COR-L47 (cell line): ENCODE measurements at regions not wholly inside any gene's neighbourhood (a gene's known extent, or its start where the extent isn't known, plus 50 kb on each side); places are given as distances from the start of the nearest gene placed in this dataset.

Experiments
- DNase-seq: peaks from one replicate; lab custom pipeline; 2025; lab: John Stamatoyannopoulos, UW

DNA sequence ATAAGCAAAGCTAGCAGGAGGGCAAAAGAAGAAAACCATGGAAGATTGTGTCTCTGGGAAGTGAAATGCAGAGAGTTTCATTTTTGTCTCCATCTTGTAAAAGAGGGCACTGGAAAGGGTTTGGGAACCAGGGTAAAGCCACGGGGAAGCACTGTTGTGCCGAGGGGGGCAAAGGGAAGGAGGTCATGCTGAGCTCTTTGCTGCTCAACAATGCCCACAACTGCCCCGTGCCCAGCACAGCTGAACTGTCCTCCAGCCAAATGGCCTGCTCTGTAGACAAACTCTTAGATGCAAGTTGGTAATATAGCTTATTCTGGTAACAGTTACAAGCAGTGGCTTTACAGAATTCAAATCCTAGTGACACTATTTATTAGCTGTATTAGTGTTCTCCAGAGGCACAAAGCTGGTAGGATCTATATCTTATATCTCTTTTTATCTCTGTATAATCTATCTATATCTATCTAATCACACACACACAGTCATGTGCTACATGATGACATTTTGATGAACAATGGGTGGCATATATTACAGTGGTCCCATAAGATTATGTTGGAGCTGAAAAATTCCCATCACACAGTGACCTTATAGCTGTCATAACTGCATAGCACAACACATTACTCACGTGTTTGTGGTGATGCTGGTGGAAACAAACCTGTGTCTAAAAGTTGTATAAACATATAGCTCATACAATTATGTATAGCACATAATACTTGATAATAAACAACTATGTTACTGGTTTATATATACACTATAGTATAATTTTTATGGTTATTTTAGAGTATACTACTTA lies 203.4 kb upstream of the DDHD1 start:
- no peak for DNase-seq

DNA sequence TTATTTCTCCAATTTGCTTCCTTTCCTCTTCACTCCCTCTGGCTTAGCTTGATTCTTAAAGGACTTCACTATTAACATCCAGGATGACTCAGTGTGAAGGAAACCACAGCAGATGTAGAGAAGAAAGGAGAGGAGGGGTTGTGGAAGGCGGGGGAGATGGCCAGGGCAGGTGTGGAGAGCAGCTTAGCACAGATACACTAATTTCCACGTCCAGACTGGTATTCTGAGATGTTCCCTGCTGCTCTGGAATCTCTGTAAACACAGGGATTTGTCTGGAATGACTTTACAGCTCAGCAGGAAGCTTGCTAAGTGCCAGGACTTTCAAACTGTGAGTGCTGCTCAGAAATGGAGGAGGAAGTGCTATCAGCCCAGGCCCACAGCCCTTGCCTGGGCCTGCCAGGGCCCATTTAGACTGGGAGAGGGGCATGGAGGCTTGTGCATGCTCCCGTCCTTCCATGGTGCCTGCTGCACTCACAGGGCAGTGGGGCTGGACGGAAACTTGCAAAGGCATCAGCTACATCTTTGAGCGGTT lies 202.5 kb upstream of the DDHD1 start:
- peak; percentile 43 for DNase-seq

DNA sequence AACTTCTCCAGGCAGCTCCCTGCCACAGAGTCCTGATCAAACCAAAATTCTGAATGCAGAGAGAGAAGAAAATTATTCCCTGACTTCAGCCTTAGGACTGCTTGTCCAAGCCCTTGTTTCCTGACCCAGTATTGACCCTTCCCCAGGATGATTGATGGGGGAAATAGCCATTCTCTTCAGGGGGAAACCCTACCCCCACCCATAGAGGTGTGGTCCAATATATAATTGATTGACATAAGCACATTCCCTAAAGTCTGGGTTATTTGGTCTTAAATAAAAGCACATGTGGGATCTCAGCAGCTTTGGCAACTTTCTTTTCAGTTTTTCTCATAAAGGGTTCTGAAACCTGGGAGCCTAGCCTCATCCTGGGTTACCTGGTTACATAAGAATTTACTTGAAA lies 201.2 kb upstream of the DDHD1 start:
- DNase-seq: no peak

DNA sequence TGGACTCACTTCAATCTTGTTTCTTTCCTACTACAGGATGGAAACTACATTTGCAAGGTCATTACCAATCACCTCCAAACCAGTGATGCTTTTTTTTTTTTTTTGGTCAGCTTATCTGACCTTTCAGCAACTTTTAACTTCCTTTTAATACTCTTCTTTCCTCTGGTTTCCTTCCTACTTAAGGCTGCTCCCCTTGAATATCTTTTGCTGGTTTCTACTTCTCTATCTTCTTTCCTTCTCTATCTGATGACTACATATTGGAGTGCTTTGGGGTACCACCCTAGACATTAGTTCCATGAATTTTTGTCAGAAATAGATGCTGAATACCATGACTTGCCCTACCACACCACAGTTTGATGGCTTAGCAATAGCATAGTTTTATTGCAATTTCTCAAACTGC lies 197.7 kb upstream of the DDHD1 start:
- no peak for DNase-seq

DNA sequence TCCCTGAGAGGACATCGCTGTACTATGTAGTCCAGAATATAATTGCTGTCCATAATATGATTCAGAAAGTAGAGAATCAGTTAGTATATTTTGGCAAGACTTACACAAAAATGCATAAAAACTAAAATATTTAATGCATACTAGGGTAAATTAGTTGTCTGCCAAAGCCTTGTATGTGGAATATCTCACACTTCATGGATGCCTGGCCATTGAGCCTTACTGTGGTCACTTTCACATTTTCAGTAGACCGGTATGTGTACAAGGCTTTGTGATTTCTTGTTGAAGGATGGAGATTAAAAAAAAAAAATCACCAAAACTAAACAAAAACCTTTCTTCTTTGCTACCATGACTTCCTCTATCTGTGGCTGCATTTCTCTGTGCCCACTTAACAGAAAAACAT lies 197.3 kb upstream of the DDHD1 start:
- DNase-seq: no peak

DNA sequence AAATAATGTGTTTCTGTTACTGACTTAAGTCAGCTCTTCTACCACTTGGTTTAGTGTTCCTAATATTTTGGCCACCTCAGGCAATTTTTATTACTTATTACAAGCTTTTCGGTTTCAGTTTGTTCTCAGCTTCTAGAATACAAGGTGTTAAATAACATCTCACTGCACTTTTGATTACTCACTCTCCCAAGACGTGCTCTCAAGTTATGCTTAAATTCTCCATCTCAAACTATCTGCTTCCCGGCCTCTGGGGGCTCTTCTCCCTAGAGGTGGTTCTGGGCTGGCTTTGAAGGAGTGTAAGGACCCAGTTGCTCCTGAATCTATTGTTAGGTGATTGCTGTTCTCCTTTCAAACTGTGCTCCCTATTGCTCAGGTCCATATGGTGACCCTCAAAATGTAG lies 193.9 kb upstream of the DDHD1 start:
- DNase-seq: no peak

DNA sequence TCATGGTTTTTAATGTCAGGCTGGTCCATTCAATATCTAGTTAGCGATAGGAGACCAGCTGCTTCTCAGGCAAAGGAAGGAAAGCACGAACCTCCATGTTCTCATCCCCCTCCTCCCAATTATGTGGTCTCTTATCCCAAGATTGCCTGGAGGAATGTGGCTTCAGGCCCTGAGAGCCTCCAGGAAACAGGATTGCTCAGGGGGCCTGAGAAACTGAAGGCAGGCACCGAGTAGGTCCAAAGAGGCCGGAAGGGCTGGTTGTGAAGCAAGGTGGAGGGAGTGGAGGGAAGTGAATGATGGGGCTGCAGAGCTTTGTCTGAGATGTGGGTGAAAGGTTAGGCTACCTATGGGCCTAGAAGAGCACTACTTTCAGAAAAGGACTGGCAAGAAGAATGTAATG lies 188.2 kb upstream of the DDHD1 start:
- no peak for DNase-seq

DNA sequence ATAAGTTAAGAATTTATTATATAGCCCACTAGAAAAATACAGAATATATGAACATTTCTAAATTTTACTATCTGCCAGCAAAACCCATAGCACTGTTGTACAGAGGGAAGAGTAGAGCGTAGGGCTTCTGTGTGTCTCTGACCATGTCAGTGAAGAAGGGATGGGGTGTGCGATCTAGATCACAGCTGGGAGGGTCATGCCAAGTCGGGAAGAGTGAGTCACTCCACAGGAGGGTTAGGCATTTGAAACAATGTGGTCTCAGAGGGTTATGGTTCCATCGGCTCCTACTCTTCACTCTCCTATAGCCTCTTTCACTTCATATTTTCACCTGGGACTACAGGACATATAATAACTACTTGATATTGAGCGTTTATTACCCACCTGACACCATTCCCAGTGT lies 185.1 kb upstream of the DDHD1 start:
- DNase-seq: no peak

DNA sequence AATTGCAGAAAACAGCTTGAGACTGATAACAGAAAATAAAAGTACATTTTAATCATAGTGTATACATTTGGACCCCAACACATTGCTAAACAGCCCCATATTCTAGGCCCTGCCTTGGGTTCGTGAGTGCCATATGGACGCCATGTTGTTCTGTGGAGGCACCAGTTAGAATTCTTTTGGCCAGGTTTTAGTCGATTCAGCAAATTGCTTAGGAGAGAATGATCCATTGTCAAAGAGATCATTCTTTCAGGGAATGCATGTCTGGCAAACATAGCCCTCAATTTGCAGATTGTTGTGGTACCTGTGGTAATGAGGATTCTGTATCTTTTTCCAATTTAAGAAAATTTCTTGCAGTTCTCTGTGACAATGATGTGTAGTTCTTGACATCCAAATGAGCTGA lies 183.6 kb upstream of the DDHD1 start:
- no peak for DNase-seq

DNA sequence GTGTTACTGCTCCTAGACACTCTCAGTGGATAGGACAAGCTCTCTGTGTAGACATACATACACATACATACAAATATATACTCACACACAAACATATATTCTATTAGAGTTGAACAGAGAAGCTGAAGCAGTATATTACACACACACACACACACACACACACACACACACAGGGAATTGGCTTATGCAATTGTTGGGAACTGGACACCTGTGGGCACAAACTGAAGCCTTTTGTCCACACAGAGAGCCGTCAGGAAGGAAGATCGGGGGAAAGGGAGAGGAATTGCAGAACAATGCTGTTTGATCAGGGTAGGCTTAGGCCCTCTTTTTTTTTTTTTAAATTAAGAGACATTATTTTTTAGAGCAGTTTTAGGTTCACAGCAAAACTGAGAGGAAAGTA lies 180.7 kb upstream of the DDHD1 start:
- DNase-seq: no peak

DNA sequence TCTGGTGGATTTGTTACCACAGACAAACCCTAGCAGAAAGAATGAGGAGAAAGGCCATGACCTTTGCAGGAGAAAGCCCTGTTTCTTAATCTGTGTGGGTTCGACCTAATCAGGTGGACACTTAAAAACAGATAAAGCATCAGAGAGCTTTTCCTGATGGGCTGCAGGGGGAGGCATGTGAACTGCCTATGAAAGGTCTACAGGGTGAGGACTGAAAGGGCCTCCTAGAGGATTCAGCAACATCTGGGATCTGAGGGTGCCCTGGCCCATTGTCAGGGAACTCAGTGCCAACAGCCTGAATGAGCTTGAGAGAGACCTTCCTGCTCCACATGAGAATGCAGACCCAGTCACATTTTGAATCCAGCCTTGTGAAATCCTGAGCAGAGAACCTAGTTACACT lies 178.8 kb upstream of the DDHD1 start:
- DNase-seq: no peak

DNA sequence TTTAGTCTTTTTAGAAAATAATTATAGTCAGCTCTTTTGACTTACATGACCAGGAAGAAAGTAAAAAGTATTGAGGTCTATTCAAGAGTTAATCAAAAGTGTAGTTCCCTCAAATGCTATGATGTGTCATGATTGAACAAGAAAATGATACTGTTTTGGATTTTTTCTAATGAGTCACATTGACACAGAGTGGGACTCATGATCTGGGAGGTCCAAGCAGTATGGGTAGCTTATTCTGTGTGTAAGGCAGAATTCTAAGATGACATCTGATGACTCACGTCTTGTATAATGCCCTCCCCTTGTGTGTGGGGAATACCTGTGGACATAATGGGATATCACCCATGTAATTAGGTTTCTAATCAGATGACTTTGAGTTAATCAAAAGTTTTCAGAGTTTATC lies 178.1 kb upstream of the DDHD1 start:
- DNase-seq: no peak

DNA sequence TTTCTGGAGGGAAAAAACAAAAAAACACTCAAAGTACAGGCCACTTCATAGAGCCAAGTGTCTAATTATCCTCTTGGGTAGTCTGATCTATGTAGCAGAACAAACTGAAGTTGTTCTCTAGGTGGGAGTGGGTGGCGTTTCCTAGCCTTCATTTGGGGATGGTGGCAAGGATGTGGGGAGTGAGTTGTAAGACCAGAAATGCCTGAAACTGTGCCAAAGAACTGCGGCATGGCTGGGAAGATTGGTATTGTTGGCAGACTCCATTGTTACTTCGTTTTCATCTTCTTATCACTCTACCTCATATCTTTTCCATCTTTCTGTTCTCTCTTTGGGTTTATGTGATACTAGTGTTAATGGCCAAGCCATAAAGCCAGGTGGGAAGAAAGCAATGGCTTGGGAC lies 177.3 kb upstream of the DDHD1 start:
- no peak for DNase-seq

DNA sequence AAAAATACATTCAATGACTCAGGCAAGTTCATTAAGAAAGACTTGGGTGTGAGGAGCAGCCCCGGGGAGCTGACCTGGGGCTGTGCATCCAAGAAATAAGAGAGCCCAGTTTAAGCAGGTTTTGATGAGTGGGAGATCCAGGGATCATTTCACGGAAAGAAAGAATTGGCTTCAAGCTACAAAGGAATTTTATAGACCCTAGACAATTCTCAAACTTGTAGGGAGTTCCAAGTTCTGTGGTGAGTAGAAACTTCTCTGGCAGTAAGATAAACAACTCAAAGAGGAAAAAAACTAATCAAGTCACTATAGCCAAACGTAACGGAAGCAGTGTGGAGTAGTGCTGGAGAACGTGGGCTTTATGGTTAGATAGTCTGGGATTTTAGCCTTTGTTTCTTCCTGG lies 175.7 kb upstream of the DDHD1 start:
- no peak for DNase-seq

DNA sequence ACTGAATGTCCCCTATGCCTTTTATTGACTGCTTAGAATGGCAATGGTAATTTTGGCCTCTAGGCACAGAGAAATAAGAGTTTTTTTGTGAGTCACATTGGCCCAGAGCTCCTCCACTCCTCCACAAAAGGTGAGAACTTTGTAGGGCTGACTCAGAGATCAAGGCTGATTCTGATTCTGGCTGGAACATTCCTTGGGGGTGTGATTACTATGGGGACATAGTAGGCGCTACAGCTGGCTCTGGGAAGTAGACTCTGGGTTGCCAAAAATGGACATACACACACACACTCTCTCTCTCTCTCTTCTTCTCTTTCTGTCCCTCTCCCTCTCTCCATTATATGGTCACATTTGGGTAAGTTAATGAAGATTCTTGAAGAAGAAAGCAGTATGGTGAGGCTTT lies 174.6 kb upstream of the DDHD1 start:
- no peak for DNase-seq

DNA sequence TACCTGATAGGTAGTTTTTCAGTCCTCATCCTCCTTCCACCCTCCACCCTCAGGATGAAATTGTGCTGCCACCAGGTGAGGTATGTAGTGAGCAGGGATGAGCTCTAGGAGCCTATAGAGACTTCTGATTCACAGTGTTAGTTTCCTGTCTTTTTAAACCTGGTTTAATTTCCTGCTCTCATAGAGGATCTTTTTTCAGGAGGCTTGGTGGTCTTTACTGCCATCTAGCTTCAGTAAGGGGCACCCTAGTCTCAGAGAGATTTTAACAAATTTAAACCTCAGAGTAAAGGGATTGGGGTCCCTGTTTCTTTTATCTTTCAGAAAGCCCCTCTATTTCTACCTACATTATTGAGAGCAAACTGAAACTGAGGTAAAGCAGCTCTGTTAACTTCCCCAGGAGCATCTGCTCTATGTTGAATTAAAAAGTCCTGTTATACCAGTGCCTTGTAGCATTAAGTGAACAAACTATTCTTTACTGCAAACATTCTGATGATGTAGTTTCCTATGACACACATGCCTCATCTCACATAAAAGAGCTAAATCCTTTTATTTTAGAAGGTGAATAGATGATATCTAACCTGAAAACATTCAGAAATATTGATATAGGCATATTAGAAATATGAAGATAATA lies 172.2 kb upstream of the DDHD1 start:
- DNase-seq: no peak

DNA sequence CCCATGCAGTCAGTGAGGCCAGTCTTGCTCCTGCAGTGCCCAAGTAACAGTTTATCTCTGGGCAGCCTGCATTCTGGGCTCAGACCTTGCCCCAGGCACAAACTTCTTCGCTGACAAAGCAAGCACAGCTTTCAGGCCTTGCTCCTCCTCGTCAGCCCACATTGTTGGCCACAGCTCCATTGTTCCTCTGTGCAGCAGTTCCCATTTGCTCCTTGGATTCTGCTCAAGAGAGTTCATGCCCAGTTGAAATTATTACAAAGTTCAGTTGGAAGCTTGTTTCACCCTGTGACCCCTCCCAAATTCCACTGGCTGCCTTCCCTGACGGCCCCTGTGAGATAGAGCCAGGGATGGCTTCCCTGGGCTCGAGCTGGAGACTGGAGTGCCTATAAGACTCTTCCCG lies 163.4 kb upstream of the DDHD1 start:
- no peak for DNase-seq

DNA sequence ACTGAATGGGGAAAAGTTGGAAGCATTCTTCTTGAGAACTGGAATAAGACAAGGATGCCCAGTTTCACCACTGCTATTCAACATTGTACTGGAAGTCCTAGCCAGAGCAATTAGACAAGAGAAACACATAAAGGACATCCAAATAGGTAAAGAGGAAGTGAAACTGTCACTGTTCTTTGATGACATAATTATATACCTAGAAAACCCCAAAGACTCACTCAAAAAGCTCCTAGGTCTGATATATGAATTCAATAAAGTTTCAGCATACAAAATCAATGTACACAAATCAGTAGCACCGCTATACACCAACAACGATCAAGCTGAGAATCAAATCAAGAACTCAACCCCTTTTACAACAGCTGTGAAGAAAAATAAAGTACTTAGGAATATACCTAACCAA lies 157.3 kb upstream of the DDHD1 start:
- DNase-seq: no peak

DNA sequence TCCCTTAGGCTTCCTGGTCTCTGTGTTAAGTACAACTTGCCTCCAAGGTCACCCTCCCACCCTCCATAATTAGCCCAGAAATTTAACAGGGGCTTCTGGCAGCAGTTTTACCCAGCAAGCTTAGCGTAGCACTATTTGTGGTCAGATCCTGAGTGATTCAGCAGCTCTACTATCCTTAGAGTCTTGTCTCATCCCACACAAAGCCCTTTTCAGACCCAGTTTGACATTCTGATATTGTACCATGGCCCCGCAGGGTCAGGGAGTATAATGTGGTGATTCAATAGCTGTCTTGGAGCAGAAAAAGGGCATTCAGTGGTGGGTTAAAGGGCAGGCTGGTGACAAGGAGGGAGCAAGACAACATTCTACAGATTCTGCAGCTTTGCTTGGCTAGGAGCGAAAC lies 153.8 kb upstream of the DDHD1 start:
- no peak for DNase-seq

DNA sequence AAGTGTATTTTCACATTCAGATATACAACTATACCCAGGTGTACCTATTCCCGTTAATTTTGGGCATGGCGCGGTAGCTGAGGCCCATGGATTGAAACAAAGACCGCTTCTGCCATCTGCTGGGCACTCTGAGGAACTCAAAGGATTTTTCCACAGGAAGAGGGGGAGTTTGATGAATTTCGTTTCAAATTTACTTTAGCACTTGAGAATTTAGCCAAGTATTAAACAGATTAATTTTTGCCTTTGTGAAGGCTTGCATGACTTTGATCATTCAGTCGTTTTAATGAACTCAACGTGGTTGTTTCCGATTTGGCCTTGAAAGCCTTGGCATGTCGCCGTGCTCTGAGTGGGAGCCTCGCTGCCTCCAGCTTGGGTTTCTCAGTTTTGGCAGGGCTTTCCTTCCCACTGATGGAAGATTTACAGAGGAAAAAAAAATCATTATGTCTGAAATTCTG lies 153.2 kb upstream of the DDHD1 start:
- DNase-seq: peak; percentile 17

DNA sequence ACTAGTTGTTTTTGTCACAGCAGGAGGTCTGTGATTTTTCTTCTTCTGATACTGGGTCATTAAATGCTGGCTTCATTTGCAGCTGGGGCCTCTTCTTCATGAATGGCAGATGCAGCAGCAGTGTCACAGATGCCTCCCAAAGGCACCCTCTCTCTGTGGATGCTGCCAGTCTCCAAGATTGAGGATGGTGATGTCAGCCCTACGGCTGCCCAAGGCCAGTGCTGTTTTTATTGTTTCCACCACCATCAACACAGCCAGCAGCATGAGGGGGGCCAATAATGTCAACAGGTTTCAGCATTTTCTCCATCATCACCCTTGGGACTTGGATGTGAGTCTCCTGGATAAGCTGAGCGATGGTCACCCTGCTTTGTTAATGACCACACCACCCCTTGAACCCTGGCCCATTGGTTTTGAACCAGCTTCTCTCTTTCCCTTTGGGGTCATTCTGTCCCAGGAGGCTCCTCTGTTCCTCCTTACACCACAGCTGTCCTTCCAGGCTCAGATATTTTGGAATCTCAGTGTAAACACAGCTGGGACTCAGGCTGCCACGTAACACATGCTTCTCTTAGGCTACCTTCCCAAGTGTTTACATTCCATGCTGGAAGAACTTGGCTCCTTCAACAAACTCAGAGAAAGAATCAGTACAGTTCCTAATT lies 151.7 kb upstream of the DDHD1 start:
- no peak for DNase-seq

DNA sequence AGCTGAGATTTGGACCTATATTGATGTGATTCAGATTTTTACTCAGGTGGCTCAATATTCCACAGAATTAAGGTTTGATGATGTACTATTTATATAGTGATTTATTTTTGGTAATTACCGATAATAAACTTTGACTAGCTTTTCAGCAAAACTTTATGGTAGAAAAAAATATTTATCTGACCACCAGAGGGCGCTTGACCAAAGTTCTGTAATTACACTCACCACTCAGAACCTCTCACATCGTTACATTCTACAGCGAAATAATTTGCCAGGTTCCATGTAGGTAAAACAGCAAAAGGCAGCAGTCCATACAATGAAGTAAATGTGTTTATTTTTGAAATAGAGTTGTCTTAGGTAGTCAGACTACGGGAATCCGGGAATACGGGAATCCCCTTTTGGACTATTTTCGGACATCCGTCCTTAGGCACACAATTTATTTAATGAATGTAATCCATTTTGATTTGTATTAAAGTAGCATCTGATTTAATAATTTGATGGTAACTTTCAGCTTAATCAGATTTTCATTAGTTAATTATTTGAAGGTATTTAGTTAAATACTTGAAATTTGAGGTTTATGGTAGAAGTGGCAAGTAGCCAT lies 143.0 kb upstream of the DDHD1 start:
- DNase-seq: no peak

DNA sequence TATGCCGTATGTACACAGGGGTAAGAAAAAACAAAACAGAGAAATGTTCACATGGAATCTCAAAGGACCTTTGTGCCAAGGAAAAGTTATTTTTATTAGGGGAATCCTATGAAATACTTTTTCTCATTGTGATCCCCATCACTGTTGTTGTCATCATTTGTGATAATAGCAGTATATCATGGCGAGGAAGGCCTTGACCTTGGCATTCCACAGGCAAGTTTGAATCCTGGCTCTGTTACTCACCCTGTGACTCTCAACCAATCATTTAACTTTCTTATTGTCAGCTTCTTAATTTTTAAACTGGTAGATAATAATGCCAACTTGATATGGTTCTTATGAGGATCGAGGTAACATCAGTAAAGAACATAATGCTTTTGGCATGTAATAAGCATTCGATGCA lies 142.2 kb upstream of the DDHD1 start:
- no peak for DNase-seq
